GM20000 (cell line): ENCODE measurements at regions not wholly inside any gene's neighbourhood (a gene's known extent, or its start where the extent isn't known, plus 50 kb on each side); places are given as distances from the start of the nearest gene placed in this dataset.

Source experiments
- DNase-seq: peaks from one replicate; pipeline ENCODE4 v3.0.0; 2012; ENCODE audit warnings: low spot score
- CTCF ChIP-seq: IDR thresholded peaks from 2 replicates; pipeline ENCODE4 v1.5.1; 2012; ENCODE audit warnings: mild to moderate bottlenecking, control low read depth; ENCODE audit errors: extremely low read depth, missing control alignments

- no peak for DNase-seq
- TF ChIP-seq CTCF: no peak
Observed at GRCh38 chr16:8110572-8111514, 479.5 kb downstream of the TMEM114 start.

- DNase-seq: no peak
- no peak for TF ChIP-seq CTCF
Observed at GRCh38 chr16:8109510-8110369, 480.6 kb downstream of the TMEM114 start.

- no peak for TF ChIP-seq CTCF
- no peak for DNase-seq
Observed at GRCh38 chr16:8108991-8109509, 481.3 kb downstream of the TMEM114 start.

GRCh38 chr16:8107296-8107695, 483.0 kb downstream of the TMEM114 start:
- TF ChIP-seq CTCF: no peak
- no peak for DNase-seq

- TF ChIP-seq CTCF: no peak
Observed at GRCh38 chr16:8103649-8104289, 486.5 kb downstream of the TMEM114 start.

GRCh38 chr16:8099586-8099985, 490.7 kb downstream of the TMEM114 start:
- TF ChIP-seq CTCF: no peak
- no peak for DNase-seq

More at GRCh38 chr16:8103649-8104289, 486.5 kb downstream of the TMEM114 start:
- no peak for DNase-seq
